HT1080 (cell line): ENCODE measurements at regions not wholly inside any gene's neighbourhood (a gene's known extent, or its start where the extent isn't known, plus 50 kb on each side); places are given as distances from the start of the nearest gene placed in this dataset.
A peak's percentile ranks its signal among the peaks of the same experiment; 100 is the strongest.

ENCODE experiments used
- DNase-seq: peaks from one replicate; pipeline ENCODE4 v3.0.0-alpha.2; 2015; ENCODE audit warnings: low read depth

GRCh38 chr3:180283251-180283650 lies 246.5 kb upstream of the PEX5L start:
- DNase-seq = no peak

GRCh38 chr3:180284331-180285110 lies 247.8 kb upstream of the PEX5L start:
- DNase-seq = peak; percentile 66

- no peak for DNase-seq
These were observed 251.0 kb upstream of the PEX5L start for GRCh38 chr3:180287703-180288102.

- DNase-seq = no peak
These were observed 252.1 kb upstream of the PEX5L start for GRCh38 chr3:180288816-180289215.

GRCh38 chr3:180290300-180290699 lies 253.6 kb upstream of the PEX5L start:
- DNase-seq = no peak

- no peak for DNase-seq
These were observed 257.7 kb upstream of the PEX5L start for GRCh38 chr3:180294282-180295027.

- DNase-seq = no peak
These were observed 259.1 kb upstream of the PEX5L start for GRCh38 chr3:180295811-180296210.

GRCh38 chr3:180296971-180297370 lies 260.2 kb upstream of the PEX5L start:
- DNase-seq = no peak

GRCh38 chr3:180306155-180306554 lies 269.4 kb upstream of the PEX5L start:
- no peak for DNase-seq

GRCh38 chr3:180306691-180307090 lies 270.0 kb upstream of the PEX5L start:
- DNase-seq = peak; percentile 65

- peak; percentile 56 for DNase-seq
These were observed 274.5 kb upstream of the PEX5L start for GRCh38 chr3:180311242-180311641.

- DNase-seq = no peak
These were observed 279.6 kb upstream of the PEX5L start for GRCh38 chr3:180316321-180316720.

GRCh38 chr3:180319461-180319860 lies 282.5 kb upstream of the TTC14 start:
- peak; percentile 61 for DNase-seq

- no peak for DNase-seq
These were observed 281.3 kb upstream of the TTC14 start for GRCh38 chr3:180320631-180321030.

GRCh38 chr3:180321534-180321933 lies 280.4 kb upstream of the TTC14 start:
- no peak for DNase-seq

- no peak for DNase-seq
These were observed 279.1 kb upstream of the TTC14 start for GRCh38 chr3:180322829-180323228.

GRCh38 chr3:180324791-180325190 lies 277.2 kb upstream of the TTC14 start:
- no peak for DNase-seq

GRCh38 chr3:180325533-180325932 lies 276.4 kb upstream of the TTC14 start:
- DNase-seq = no peak

GRCh38 chr3:180325958-180326357 lies 276.0 kb upstream of the TTC14 start:
- DNase-seq = no peak

GRCh38 chr3:180329187-180329586 lies 272.8 kb upstream of the TTC14 start:
- DNase-seq = no peak

- no peak for DNase-seq
These were observed 272.1 kb upstream of the TTC14 start for GRCh38 chr3:180329847-180330246.

- DNase-seq = no peak
These were observed 271.5 kb upstream of the TTC14 start for GRCh38 chr3:180330440-180330839.

- DNase-seq = no peak
These were observed 269.4 kb upstream of the TTC14 start for GRCh38 chr3:180332608-180333007.
